WI38 (cell line): ENCODE measurements at regions not wholly inside any gene's neighbourhood (a gene's known extent, or its start where the extent isn't known, plus 50 kb on each side); places are given as distances from the start of the nearest gene placed in this dataset.

Source experiments
- H3K4me3 ChIP-seq: 2 replicates; pipeline ENCODE4 v1.5.1; 2011; ENCODE audit warnings: low read depth, mild to moderate bottlenecking, control low read depth, low read length
- TF ChIP-seq, protein P1 (sequence below): IDR thresholded peaks from 2 replicates; pipeline ENCODE4 v1.5.1; 2012; ENCODE audit warnings: low read depth, mild to moderate bottlenecking, control low read depth, low read length

DNA sequence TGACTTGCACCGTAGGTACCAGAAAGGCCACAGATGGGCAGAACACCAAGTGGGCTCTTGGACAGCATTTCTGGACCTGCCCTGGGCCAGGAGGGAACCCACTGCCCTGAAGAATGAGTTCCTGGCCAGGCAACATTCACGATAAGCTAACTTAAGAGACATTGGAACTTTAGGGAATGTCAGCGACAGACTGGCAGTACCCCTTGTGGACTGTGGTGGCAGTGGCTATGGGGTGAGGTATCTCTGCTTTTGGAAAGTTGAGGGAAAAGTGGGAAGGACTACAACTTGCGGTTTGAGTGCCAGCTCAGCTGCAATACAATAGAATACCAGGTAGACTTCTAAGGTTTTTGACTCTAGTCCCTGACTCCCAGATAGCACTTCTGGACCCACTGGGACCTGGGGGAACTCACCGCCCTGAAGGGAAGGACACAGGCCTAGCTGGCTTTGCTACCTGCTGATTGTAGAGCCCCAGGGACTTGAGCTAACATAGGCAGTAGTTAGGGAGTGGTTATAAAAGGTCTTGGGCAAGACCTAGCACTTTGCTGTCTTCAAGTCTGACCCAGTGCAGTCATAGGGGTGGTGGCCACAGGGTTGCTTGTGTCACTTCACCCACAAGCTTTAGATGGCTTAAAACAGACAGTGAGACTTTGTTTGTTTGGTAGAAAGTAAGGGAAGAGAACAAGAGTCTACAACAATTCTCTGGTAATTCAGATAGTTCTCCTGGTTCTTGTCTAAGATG is 617.6 kb downstream of the COL12A1 start:
- H3K4me3 ChIP-seq: no peak overlapping the region
- TF ChIP-seq, protein P1, sequence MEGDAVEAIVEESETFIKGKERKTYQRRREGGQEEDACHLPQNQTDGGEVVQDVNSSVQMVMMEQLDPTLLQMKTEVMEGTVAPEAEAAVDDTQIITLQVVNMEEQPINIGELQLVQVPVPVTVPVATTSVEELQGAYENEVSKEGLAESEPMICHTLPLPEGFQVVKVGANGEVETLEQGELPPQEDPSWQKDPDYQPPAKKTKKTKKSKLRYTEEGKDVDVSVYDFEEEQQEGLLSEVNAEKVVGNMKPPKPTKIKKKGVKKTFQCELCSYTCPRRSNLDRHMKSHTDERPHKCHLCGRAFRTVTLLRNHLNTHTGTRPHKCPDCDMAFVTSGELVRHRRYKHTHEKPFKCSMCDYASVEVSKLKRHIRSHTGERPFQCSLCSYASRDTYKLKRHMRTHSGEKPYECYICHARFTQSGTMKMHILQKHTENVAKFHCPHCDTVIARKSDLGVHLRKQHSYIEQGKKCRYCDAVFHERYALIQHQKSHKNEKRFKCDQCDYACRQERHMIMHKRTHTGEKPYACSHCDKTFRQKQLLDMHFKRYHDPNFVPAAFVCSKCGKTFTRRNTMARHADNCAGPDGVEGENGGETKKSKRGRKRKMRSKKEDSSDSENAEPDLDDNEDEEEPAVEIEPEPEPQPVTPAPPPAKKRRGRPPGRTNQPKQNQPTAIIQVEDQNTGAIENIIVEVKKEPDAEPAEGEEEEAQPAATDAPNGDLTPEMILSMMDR: no peak

DNA sequence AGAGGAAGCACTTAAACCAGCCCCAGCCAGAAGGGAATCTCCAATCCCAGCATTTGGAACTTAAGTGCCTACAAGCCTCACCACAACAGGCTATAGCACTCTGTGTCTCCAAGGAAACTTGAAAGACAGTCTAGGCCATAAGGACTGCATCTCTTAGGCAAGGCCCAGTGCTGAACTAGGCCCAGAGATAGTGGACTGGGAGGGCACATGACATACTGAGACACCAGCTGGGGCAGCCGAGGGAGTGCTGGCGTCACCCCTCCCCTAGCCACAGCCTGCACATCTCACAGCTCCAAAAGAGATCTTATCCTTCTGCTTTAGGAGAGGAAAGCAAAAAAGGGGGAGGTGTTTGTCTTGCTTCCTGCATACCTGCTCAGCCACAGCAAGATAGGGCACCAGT is 618.5 kb downstream of the COL12A1 start:
- TF ChIP-seq, protein P1: no peak
- no peak overlapping the region for H3K4me3 ChIP-seq

DNA sequence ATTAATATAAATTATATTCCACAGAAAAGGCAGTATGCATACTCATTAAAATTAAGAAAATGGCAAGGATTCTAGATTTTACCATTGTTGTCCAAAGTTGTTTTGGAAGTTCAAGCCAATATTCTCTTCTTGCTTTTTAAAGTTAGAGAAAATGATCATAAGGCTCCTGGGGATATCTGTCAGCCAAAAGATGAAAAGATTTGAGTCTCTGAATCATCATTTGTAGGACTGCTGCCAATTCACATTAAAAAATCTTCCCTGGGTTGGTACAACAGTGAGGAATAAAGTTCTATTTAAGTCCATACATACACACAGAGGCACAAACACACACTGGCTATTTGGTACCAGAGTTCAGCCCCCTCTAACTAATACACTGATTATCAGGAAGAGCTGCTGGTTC is 620.1 kb downstream of the COL12A1 start:
- TF ChIP-seq, protein P1: no peak
- no peak overlapping the region for H3K4me3 ChIP-seq

DNA sequence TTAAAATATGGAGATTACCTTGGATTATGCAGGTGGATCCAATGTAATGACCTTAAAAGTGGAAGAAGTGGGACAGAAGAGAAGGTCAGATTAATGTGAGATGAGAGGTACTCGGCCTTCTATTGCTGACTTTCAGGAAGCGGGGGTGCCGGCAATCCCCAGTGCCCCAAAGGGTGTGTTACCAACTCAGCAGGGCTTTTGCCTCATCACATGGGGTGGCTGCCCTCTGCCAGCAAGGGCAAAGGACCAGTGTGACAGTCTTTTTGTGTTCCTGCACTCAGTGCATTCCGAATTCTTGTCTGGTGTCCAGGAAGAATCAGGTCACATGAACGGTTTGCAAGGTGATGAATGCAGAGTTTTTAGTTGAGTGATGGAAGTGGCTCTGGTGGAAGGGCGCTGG is 624.2 kb downstream of the COL12A1 start:
- TF ChIP-seq, protein P1: no peak
- H3K4me3 ChIP-seq: no peak overlapping the region

DNA sequence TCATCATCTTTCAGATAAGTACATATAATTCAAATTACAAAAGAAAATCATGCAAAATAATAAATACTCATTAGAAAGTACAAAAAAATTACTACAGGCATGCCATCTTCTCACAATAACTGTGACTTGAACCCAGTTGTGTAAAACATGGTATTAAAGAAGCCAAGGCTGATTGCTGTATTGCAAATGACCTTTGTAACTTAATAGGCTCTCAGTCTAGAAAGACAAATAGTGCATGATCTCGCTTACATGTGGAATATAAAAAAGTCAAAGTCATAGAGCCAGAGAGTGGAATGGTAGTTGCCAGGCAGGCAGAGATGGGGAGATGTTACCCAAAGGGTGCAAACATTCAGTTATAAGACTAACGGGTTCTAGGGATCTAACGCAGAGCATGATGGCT is 626.1 kb downstream of the COL12A1 start:
- no peak overlapping the region for H3K4me3 ChIP-seq
- TF ChIP-seq, protein P1: no peak

DNA sequence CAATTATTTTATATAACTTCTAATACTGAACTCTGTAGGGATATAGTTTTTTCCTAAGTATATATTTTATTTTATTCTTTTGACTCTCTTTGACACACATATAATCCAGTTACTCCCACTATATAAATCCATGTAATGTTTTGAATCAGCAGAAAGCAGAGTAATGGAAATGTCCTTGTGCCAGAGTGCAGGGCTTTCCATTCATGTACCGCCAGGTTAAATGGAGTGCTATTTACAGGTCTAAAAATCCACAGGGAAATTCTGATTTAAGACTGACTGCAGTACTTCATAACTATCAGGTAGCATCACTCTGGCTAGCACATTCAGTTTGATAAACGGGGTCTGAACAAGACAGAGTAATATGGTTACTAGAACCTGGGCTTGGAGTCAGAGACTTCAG is 626.8 kb downstream of the COL12A1 start:
- H3K4me3 ChIP-seq: no peak overlapping the region
- TF ChIP-seq, protein P1: no peak

DNA sequence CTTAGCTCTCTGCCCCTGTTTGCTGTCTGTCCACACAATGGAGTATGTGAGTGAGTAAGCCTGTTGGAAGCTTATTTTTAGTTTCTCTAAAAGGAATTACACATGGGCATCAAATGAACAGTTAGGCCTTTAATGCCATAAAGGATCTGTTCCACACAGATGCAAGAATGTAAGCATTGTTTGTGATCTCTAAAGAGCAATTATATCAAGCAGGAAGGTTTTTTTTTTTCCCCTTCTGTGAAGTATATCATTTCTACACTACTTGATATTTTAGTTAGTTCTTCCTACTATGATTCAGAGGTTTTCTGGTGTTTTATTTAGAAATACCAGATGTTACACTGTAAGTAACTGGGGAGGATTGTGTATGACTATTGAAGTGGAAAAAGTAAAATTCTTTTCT is 627.5 kb downstream of the COL12A1 start:
- no peak overlapping the region for H3K4me3 ChIP-seq
- TF ChIP-seq, protein P1: no peak
